ENCODE measurements at regions not wholly inside any gene's neighbourhood (a gene's known extent, or its start where the extent isn't known, plus 50 kb on each side); places are given as distances from the start of the nearest gene placed in this dataset.
"Not testable (repeated sequence)": the region's sequence is repeated elsewhere in the genome, so short reads cannot be mapped to it uniquely, and the experiment has no call there.

- H3K27me3 Mint-ChIP-seq; H3K36me3 Mint-ChIP-seq (ENCODE audit: low read depth); H3K4me1 Mint-ChIP-seq; H3K27ac Mint-ChIP-seq; CTCF ChIA-PET; H3K4me3 Mint-ChIP-seq; DNase-seq; H3K9me3 Mint-ChIP-seq; POLR2A ChIA-PET: not testable (repeated sequence)
These were observed 81.9 kb upstream of the ADGRE5 start for GRCh38 chr19:14299224-14299827.

GRCh38 chr19:14297883-14298576 lies 83.2 kb upstream of the ADGRE5 start:
- H3K27ac Mint-ChIP-seq; CTCF ChIA-PET; H3K9me3 Mint-ChIP-seq; DNase-seq; H3K4me3 Mint-ChIP-seq; H3K27me3 Mint-ChIP-seq; H3K4me1 Mint-ChIP-seq; H3K36me3 Mint-ChIP-seq (ENCODE audit: low read depth); POLR2A ChIA-PET: not testable (repeated sequence)

GRCh38 chr19:14294974-14295373 lies 86.3 kb upstream of the ADGRE5 start:
- H3K27ac Mint-ChIP-seq; H3K36me3 Mint-ChIP-seq (ENCODE audit: low read depth); H3K4me1 Mint-ChIP-seq; POLR2A ChIA-PET; H3K4me3 Mint-ChIP-seq; CTCF ChIA-PET; H3K27me3 Mint-ChIP-seq; H3K9me3 Mint-ChIP-seq: not testable (repeated sequence)
- peak; percentile 29 for DNase-seq

GRCh38 chr19:14293816-14294170 lies 87.5 kb upstream of the ADGRE5 start:
- CTCF ChIA-PET; H3K9me3 Mint-ChIP-seq; H3K4me3 Mint-ChIP-seq; H3K36me3 Mint-ChIP-seq (ENCODE audit: low read depth); H3K27ac Mint-ChIP-seq; H3K4me1 Mint-ChIP-seq; DNase-seq; POLR2A ChIA-PET; H3K27me3 Mint-ChIP-seq: not testable (repeated sequence)

GRCh38 chr19:14293101-14293815 lies 87.3 kb upstream of the ADGRL1 start:
- H3K4me3 Mint-ChIP-seq; H3K36me3 Mint-ChIP-seq (ENCODE audit: low read depth); POLR2A ChIA-PET; H3K27ac Mint-ChIP-seq; H3K9me3 Mint-ChIP-seq; CTCF ChIA-PET; H3K27me3 Mint-ChIP-seq; DNase-seq: not testable (repeated sequence)
- H3K4me1 Mint-ChIP-seq: peaks cover 10% of the 10 kb centered on the region

GRCh38 chr19:14289810-14290209 lies 83.8 kb upstream of the ADGRL1 start:
- POLR2A ChIA-PET; H3K4me3 Mint-ChIP-seq; H3K9me3 Mint-ChIP-seq; H3K36me3 Mint-ChIP-seq (ENCODE audit: low read depth); H3K27me3 Mint-ChIP-seq; DNase-seq; H3K27ac Mint-ChIP-seq: not testable (repeated sequence)
- H3K4me1 Mint-ChIP-seq: peaks cover 11% of the 10 kb centered on the region
- CTCF ChIA-PET: interaction anchor here (0.6 kb wide), 1 partner anchor 11 kb away, joined by 4 read pairs; no protein-coding TSS in a partner anchor

- H3K27ac Mint-ChIP-seq; H3K9me3 Mint-ChIP-seq; POLR2A ChIA-PET; CTCF ChIA-PET; H3K27me3 Mint-ChIP-seq; H3K36me3 Mint-ChIP-seq (ENCODE audit: low read depth); H3K4me3 Mint-ChIP-seq; DNase-seq: not testable (repeated sequence)
- peaks cover 18% of the 10 kb centered on the region for H3K4me1 Mint-ChIP-seq
These were observed 81.9 kb upstream of the ADGRL1 start for GRCh38 chr19:14287837-14288236.

GRCh38 chr19:14286594-14286993 lies 80.6 kb upstream of the ADGRL1 start:
- POLR2A ChIA-PET; H3K4me3 Mint-ChIP-seq; DNase-seq; H3K27ac Mint-ChIP-seq; H3K27me3 Mint-ChIP-seq; CTCF ChIA-PET; H3K9me3 Mint-ChIP-seq; H3K36me3 Mint-ChIP-seq (ENCODE audit: low read depth): not testable (repeated sequence)
- peaks cover 22% of the 10 kb centered on the region for H3K4me1 Mint-ChIP-seq

- CTCF ChIA-PET: not testable (repeated sequence)
These were observed 79.8 kb upstream of the ADGRL1 start for GRCh38 chr19:14285726-14286125.

GRCh38 chr19:14283813-14284520 lies 78.0 kb upstream of the ADGRL1 start:
- H3K27ac Mint-ChIP-seq: peak overlapping the region; percentile 79
- H3K4me3 Mint-ChIP-seq; H3K9me3 Mint-ChIP-seq; CTCF ChIA-PET; H3K36me3 Mint-ChIP-seq (ENCODE audit: low read depth); H3K27me3 Mint-ChIP-seq; POLR2A ChIA-PET: not testable (repeated sequence)
- peaks cover 22% of the 10 kb centered on the region for H3K4me1 Mint-ChIP-seq
- peak; percentile 44 for DNase-seq

More at GRCh38 chr19:14285726-14286125, 79.8 kb upstream of the ADGRL1 start:
- DNase-seq; H3K27ac Mint-ChIP-seq; POLR2A ChIA-PET; H3K4me3 Mint-ChIP-seq; H3K27me3 Mint-ChIP-seq; H3K9me3 Mint-ChIP-seq; H3K36me3 Mint-ChIP-seq (ENCODE audit: low read depth): not testable (repeated sequence)
- peaks cover 22% of the 10 kb centered on the region for H3K4me1 Mint-ChIP-seq

GRCh38 chr19:14279270-14279669 lies 73.3 kb upstream of the ADGRL1 start:
- POLR2A ChIA-PET: not testable (repeated sequence)

GRCh38 chr19:14277608-14278007 lies 71.6 kb upstream of the ADGRL1 start:
- Mint-ChIP-seq H3K9me3 (peaks cover 26% of the 10 kb centered on the region), H3K27me3 (no peaks in the 10 kb centered on the region), H3K27ac (no peak overlapping the region), H3K36me3 (ENCODE audit: low read depth) (peaks cover 11% of the 10 kb centered on the region), H3K4me3 (no peak overlapping the region), H3K4me1 (peaks cover 12% of the 10 kb centered on the region)
- CTCF ChIA-PET: interaction anchor here (1.0 to 1.5 kb wide), 3 partner anchors 9 to 132 kb away, joined by 4 read pairs; no protein-coding TSS in a partner anchor
- POLR2A ChIA-PET: no interaction called here
- no peak for DNase-seq

More at GRCh38 chr19:14279270-14279669, 73.3 kb upstream of the ADGRL1 start:
- H3K27me3 Mint-ChIP-seq; DNase-seq; H3K36me3 Mint-ChIP-seq (ENCODE audit: low read depth); H3K4me3 Mint-ChIP-seq; H3K27ac Mint-ChIP-seq: not testable (repeated sequence)
- Mint-ChIP-seq H3K9me3 (peaks cover 19% of the 10 kb centered on the region), H3K4me1 (peaks cover 22% of the 10 kb centered on the region)
- CTCF ChIA-PET: interaction anchor here (0.7 kb wide), 1 partner anchor 147 kb away, joined by 3 read pairs; no protein-coding TSS in a partner anchor

GRCh38 chr19:14275823-14276222 lies 69.9 kb upstream of the ADGRL1 start:
- H3K4me3 Mint-ChIP-seq, DNase-seq, H3K27ac Mint-ChIP-seq, H3K27me3 Mint-ChIP-seq, POLR2A ChIA-PET: not testable (repeated sequence)
- Mint-ChIP-seq H3K4me1 (peaks cover 10% of the 10 kb centered on the region), H3K9me3 (peaks cover 27% of the 10 kb centered on the region), H3K36me3 (ENCODE audit: low read depth) (peaks cover 11% of the 10 kb centered on the region)
- CTCF ChIA-PET: interaction anchor here (0.7 to 1.4 kb wide), 2 partner anchors 10 to 79 kb away, joined by 3 read pairs; no protein-coding TSS in a partner anchor

Data from activated CD4-positive, alpha-beta T cell treated with anti-CD3 and anti-CD28 coated beads, Interleukin-2, amount 10 ng/mL, durations not matched to agents 7 days and 5 days (primary cell).